ENCODE measurements at regions not wholly inside any gene's neighbourhood (a gene's known extent, or its start where the extent isn't known, plus 50 kb on each side); places are given as distances from the start of the nearest gene placed in this dataset.

GRCh38 chr4:187780070-187780469 lies 215.5 kb upstream of the ZFP42 start:
- H3K23ac ChIP-seq (ENCODE audit: insufficient read length, low read depth, low read length), result no peak overlapping the region
- H4K20me1 ChIP-seq (ENCODE audit: control insufficient read depth, insufficient read depth, insufficient read length), result no peaks in the 10 kb centered on the region
- H3K9me3 ChIP-seq (ENCODE audit: control insufficient read depth, low read depth, low read length), result peaks cover 12% of the 10 kb centered on the region
- no CpG with 5 or more reads among the region's 2 CpGs for WGBS (ENCODE audit: extremely low coverage, insufficient read length, low lambda C conversion rate)
- no peak overlapping the region for H3K18ac ChIP-seq (ENCODE audit: insufficient read length, low read depth, low read length)
- Mint-ChIP-seq H3K27ac (no peak overlapping the region), H3K9me3 (peaks cover 14 to 18% of the 10 kb centered on the region in 2 experiments), H3K4me3 (no peak overlapping the region), H3K27me3 (ENCODE audit: low read depth) (no peaks in the 10 kb centered on the region; the same call in none of the 2 replicates), H3K36me3 (ENCODE audit: insufficient read depth in 1 of 3, low read depth in 3 of 3) (peaks cover 2 to 26% (median 20%) of the 10 kb centered on the region in 3 experiments), H3K4me1 (peaks cover 12 to 14% of the 10 kb centered on the region in 2 experiments)
- H2BK120ac ChIP-seq (ENCODE audit: low read depth, low read length, poor library complexity, severe bottlenecking), result no peak overlapping the region
- no peaks in the 10 kb centered on the region for H3K27me3 ChIP-seq (ENCODE audit: insufficient read depth, low read length)
- no peak overlapping the region for H3K4me2 ChIP-seq (ENCODE audit: insufficient read depth, insufficient read length, low read length)
- TF ChIP-seq, protein P1, sequence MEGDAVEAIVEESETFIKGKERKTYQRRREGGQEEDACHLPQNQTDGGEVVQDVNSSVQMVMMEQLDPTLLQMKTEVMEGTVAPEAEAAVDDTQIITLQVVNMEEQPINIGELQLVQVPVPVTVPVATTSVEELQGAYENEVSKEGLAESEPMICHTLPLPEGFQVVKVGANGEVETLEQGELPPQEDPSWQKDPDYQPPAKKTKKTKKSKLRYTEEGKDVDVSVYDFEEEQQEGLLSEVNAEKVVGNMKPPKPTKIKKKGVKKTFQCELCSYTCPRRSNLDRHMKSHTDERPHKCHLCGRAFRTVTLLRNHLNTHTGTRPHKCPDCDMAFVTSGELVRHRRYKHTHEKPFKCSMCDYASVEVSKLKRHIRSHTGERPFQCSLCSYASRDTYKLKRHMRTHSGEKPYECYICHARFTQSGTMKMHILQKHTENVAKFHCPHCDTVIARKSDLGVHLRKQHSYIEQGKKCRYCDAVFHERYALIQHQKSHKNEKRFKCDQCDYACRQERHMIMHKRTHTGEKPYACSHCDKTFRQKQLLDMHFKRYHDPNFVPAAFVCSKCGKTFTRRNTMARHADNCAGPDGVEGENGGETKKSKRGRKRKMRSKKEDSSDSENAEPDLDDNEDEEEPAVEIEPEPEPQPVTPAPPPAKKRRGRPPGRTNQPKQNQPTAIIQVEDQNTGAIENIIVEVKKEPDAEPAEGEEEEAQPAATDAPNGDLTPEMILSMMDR (conservative IDR thresholded peaks at IDR 0.05), result no peak
- H2AFZ ChIP-seq (ENCODE audit: low read length), result no peak overlapping the region
- no peak overlapping the region for H2BK20ac ChIP-seq (ENCODE audit: low read depth, low read length, poor library complexity, severe bottlenecking)
- no peak overlapping the region for H2BK5ac ChIP-seq (ENCODE audit: insufficient read length, low read length)
- H3K23me2 ChIP-seq (ENCODE audit: insufficient read length, low read depth, low read length, poor library complexity, severe bottlenecking), result no peaks in the 10 kb centered on the region
- no peak overlapping the region for H3K9ac ChIP-seq (ENCODE audit: extremely low read depth, insufficient read length, low read length)
- H4K91ac ChIP-seq (ENCODE audit: insufficient read length, low read depth, low read length), result no peak overlapping the region
- no peak for DNase-seq
- no peak overlapping the region for H3K4ac ChIP-seq (ENCODE audit: low read depth, low read length)
- H3K4me1 ChIP-seq (ENCODE audit: insufficient read depth, low read length), result no peaks in the 10 kb centered on the region; the same call in 1 of the 2 replicates
- H3K14ac ChIP-seq (ENCODE audit: insufficient read depth, low read length), result no peak overlapping the region
- no peak overlapping the region for H4K8ac ChIP-seq (replicated peaks; ENCODE audit: insufficient read length, low read depth, low read length)
- H3T11ph ChIP-seq (ENCODE audit: low read length), result no peak overlapping the region
- no peak overlapping the region for H4K5ac ChIP-seq (ENCODE audit: insufficient read length, low read depth, low read length)
- no peak overlapping the region for H3K56ac ChIP-seq (ENCODE audit: insufficient read length, low read depth, low read length)
- no peaks in the 10 kb centered on the region for H3K79me1 ChIP-seq (ENCODE audit: insufficient read depth, low read depth, low read length, poor library complexity, severe bottlenecking)
- H3K79me2 ChIP-seq (ENCODE audit: insufficient read depth, low read length), result no peaks in the 10 kb centered on the region
- H3K27ac ChIP-seq (ENCODE audit: insufficient read length, low read depth, low read length), result no peak overlapping the region
- no peak overlapping the region for H2BK12ac ChIP-seq (ENCODE audit: insufficient read length, low read depth, low read length)
- no peak overlapping the region for H2AK5ac ChIP-seq (ENCODE audit: insufficient read length, low read length)
- no peak overlapping the region for H2BK15ac ChIP-seq (ENCODE audit: low read depth, low read length)
